ENCODE measurements at regions not wholly inside any gene's neighbourhood (a gene's known extent, or its start where the extent isn't known, plus 50 kb on each side); places are given as distances from the start of the nearest gene placed in this dataset.

- Histone ChIP-seq H3K27ac (replicated peaks) (no peak overlapping the region), H3K27me3 (ENCODE audit: insufficient read depth, poor library complexity, severe bottlenecking) (no peaks in the 10 kb centered on the region), H3K4me3 (replicated peaks; ENCODE audit: insufficient read depth, low read length) (no peak overlapping the region)
- TF ChIP-seq POLR2AphosphoS5 (IDR thresholded peaks at IDR 0.05; ENCODE audit: low read depth): no peak
- no peak for TF ChIP-seq SPI1 (IDR thresholded peaks at IDR 0.05; ENCODE audit: borderline replicate concordance, low read depth)
- TF ChIP-seq REST (IDR thresholded peaks at IDR 0.05; ENCODE audit: insufficient replicate concordance, low read depth): no peak
- TF ChIP-seq GABPA (IDR thresholded peaks at IDR 0.05; ENCODE audit: low read depth): no peak
- no peak for TF ChIP-seq CTCF (IDR thresholded peaks at IDR 0.05; ENCODE audit: insufficient read depth, low read length)
- no peak for DNase-seq (ENCODE audit: low read depth in 1 of 2, low spot score in 1 of 2)
Measured at GRCh38 chr12:13369474-13370056, 173.0 kb downstream of the EMP1 start.

- TF ChIP-seq REST (IDR thresholded peaks at IDR 0.05; ENCODE audit: insufficient replicate concordance, low read depth) (no peak), POLR2AphosphoS5 (IDR thresholded peaks at IDR 0.05; ENCODE audit: low read depth) (no peak), GABPA (IDR thresholded peaks at IDR 0.05; ENCODE audit: low read depth) (no peak), SPI1 (IDR thresholded peaks at IDR 0.05; ENCODE audit: borderline replicate concordance, low read depth) (no peak), CTCF (IDR thresholded peaks at IDR 0.05; ENCODE audit: insufficient read depth, low read length) (no peak)
- Histone ChIP-seq H3K27ac (replicated peaks) (no peak overlapping the region), H3K27me3 (ENCODE audit: insufficient read depth, poor library complexity, severe bottlenecking) (no peaks in the 10 kb centered on the region), H3K4me3 (replicated peaks; ENCODE audit: insufficient read depth, low read length) (no peak overlapping the region)
- DNase-seq (ENCODE audit: low read depth in 1 of 2, low spot score in 1 of 2): no peak
Measured at GRCh38 chr12:13368971-13369370, 172.4 kb downstream of the EMP1 start.

GRCh38 chr12:13368431-13368830, 171.9 kb downstream of the EMP1 start:
- no peak for DNase-seq (ENCODE audit: low read depth in 1 of 2, low spot score in 1 of 2)
- H3K4me3 ChIP-seq (replicated peaks; ENCODE audit: insufficient read depth, low read length): no peak overlapping the region
- TF ChIP-seq SPI1 (IDR thresholded peaks at IDR 0.05; ENCODE audit: borderline replicate concordance, low read depth) (no peak), POLR2AphosphoS5 (IDR thresholded peaks at IDR 0.05; ENCODE audit: low read depth) (no peak), CTCF (IDR thresholded peaks at IDR 0.05; ENCODE audit: insufficient read depth, low read length) (no peak), REST (IDR thresholded peaks at IDR 0.05; ENCODE audit: insufficient replicate concordance, low read depth) (no peak), GABPA (IDR thresholded peaks at IDR 0.05; ENCODE audit: low read depth) (no peak)
- H3K27ac ChIP-seq (replicated peaks): no peak overlapping the region
- H3K27me3 ChIP-seq (ENCODE audit: insufficient read depth, poor library complexity, severe bottlenecking): no peaks in the 10 kb centered on the region
